Smooth muscle cell (in vitro differentiated cells): ENCODE measurements at regions not wholly inside any gene's neighbourhood (a gene's known extent, or its start where the extent isn't known, plus 50 kb on each side); places are given as distances from the start of the nearest gene placed in this dataset.

ENCODE experiments used
- DNase-seq: peaks from one replicate; lab custom pipeline; 2025; ENCODE audit not compliant: unreplicated experiment; lab: John Stamatoyannopoulos, UW
- H2AFZ ChIP-seq: fragments of 200-600 bp; sonication (generic); 2 replicates; pipeline ENCODE4 v1.6.0; 2016; ENCODE audit warnings: antibody characterized with exemption, low read depth, mild to moderate bottlenecking
- H3F3A ChIP-seq: fragments of 200-600 bp; sonication (generic); 2 replicates; pipeline ENCODE4 v1.6.0; 2017; ENCODE audit warnings: antibody characterized with exemption, low read depth
- H3K27ac ChIP-seq: fragments of 200-600 bp; sonication (generic); 2 replicates; pipeline ENCODE4 v1.5.1; 2016; ENCODE audit warnings: low read depth, mild to moderate bottlenecking
- H3K27me3 ChIP-seq: fragments of 200-600 bp; sonication (generic); 2 replicates; pipeline ENCODE4 v1.6.1; 2016; ENCODE audit warnings: low read depth, mild to moderate bottlenecking
- H3K36me3 ChIP-seq: fragments of 200-600 bp; sonication (generic); 2 replicates; pipeline ENCODE4 v1.5.1; 2016; ENCODE audit warnings: low read depth
- H3K4me1 ChIP-seq: fragments of 200-600 bp; sonication (generic); 2 replicates; pipeline ENCODE4 v1.5.1; 2016; ENCODE audit warnings: low read depth
- H3K4me2 ChIP-seq: fragments of 200-600 bp; sonication (generic); 2 replicates; pipeline ENCODE4 v1.6.0; 2016; ENCODE audit warnings: mild to moderate bottlenecking
- H3K4me3 ChIP-seq: fragments of 200-600 bp; sonication (generic); 2 replicates; pipeline ENCODE4 v1.5.1; 2016; ENCODE audit warnings: mild to moderate bottlenecking
- H3K79me2 ChIP-seq: fragments of 200-600 bp; sonication (generic); 2 replicates; pipeline ENCODE4 v1.6.0; 2016; ENCODE audit warnings: low read depth, mild to moderate bottlenecking
- H3K9ac ChIP-seq: fragments of 200-600 bp; sonication (generic); 2 replicates; pipeline ENCODE4 v1.6.0; 2016; ENCODE audit warnings: low read depth
- H3K9me3 ChIP-seq: fragments of 200-600 bp; sonication (generic); replicated peaks from 2 replicates; pipeline ENCODE4 v1.5.1; 2016; ENCODE audit warnings: low read depth
- H4K20me1 ChIP-seq: fragments of 200-600 bp; sonication (generic); 2 replicates; pipeline ENCODE4 v1.6.0; 2016; ENCODE audit warnings: low read depth
- WGBS: methylation state at CpG from one replicate; pipeline ENCODE4 v1.1.7; 2016; ENCODE audit warnings: low lambda C conversion rate; 5-methylcytosine and 5-hydroxymethylcytosine counted together
- TF ChIP-seq, protein P1 (sequence below): fragments of 200-600 bp; sonication (generic); IDR thresholded peaks from 2 replicates; pipeline ENCODE4 v1.5.1; 2017; ENCODE audit warnings: borderline replicate concordance, mild to moderate bottlenecking, antibody characterized with exemption; ENCODE audit not compliant: insufficient read depth, poor library complexity, severe bottlenecking

GRCh38 chr6:40759838-40760237 is 172.7 kb upstream of the LRFN2 start:
- Histone ChIP-seq H3K36me3 (no peaks in the 10 kb centered on the region), H3K9ac (no peak overlapping the region), H3K4me2 (no peak overlapping the region), H3K9me3 (no peaks in the 10 kb centered on the region), H3F3A (peaks cover 9% of the 10 kb centered on the region), H4K20me1 (no peaks in the 10 kb centered on the region), H3K27me3 (peaks cover 23% of the 10 kb centered on the region), H3K4me3 (no peak overlapping the region), H2AFZ (no peak overlapping the region), H3K4me1 (peaks cover 7% of the 10 kb centered on the region), H3K79me2 (no peaks in the 10 kb centered on the region), H3K27ac (no peak overlapping the region)
- TF ChIP-seq, protein P1, sequence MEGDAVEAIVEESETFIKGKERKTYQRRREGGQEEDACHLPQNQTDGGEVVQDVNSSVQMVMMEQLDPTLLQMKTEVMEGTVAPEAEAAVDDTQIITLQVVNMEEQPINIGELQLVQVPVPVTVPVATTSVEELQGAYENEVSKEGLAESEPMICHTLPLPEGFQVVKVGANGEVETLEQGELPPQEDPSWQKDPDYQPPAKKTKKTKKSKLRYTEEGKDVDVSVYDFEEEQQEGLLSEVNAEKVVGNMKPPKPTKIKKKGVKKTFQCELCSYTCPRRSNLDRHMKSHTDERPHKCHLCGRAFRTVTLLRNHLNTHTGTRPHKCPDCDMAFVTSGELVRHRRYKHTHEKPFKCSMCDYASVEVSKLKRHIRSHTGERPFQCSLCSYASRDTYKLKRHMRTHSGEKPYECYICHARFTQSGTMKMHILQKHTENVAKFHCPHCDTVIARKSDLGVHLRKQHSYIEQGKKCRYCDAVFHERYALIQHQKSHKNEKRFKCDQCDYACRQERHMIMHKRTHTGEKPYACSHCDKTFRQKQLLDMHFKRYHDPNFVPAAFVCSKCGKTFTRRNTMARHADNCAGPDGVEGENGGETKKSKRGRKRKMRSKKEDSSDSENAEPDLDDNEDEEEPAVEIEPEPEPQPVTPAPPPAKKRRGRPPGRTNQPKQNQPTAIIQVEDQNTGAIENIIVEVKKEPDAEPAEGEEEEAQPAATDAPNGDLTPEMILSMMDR, result no peak
- WGBS, result 96% methylated on average over 5 of the region's 5 CpGs
- DNase-seq, result no peak

GRCh38 chr6:40759264-40759663 is 172.1 kb upstream of the LRFN2 start:
- no peaks in the 10 kb centered on the region for H4K20me1 ChIP-seq
- H3K27me3 ChIP-seq, result peaks cover 23% of the 10 kb centered on the region
- H3K36me3 ChIP-seq, result no peaks in the 10 kb centered on the region
- H3K9me3 ChIP-seq, result no peaks in the 10 kb centered on the region
- H2AFZ ChIP-seq, result no peak overlapping the region
- H3K9ac ChIP-seq, result no peak overlapping the region
- TF ChIP-seq, protein P1, result no peak
- no peak overlapping the region for H3K4me2 ChIP-seq
- no peak for DNase-seq
- peaks cover 11% of the 10 kb centered on the region for H3K4me1 ChIP-seq
- 62% methylated on average over 3 of the region's 3 CpGs for WGBS
- H3K4me3 ChIP-seq, result no peak overlapping the region
- peaks cover 5% of the 10 kb centered on the region for H3F3A ChIP-seq
- no peaks in the 10 kb centered on the region for H3K79me2 ChIP-seq
- no peak overlapping the region for H3K27ac ChIP-seq

GRCh38 chr6:40755749-40756452 is 168.7 kb upstream of the LRFN2 start:
- H2AFZ ChIP-seq, result no peak overlapping the region
- peak overlapping the region; percentile 98 for H3K27ac ChIP-seq
- H3K27me3 ChIP-seq, result peaks cover 18% of the 10 kb centered on the region
- WGBS, result 23% methylated on average over 8 of the region's 8 CpGs
- peak overlapping the region; percentile 80 for H3K4me2 ChIP-seq
- H3K9ac ChIP-seq, result peak overlapping the region; percentile 91
- H3K79me2 ChIP-seq, result no peaks in the 10 kb centered on the region
- no peak overlapping the region for H3K4me3 ChIP-seq
- no peaks in the 10 kb centered on the region for H3K9me3 ChIP-seq
- H3K4me1 ChIP-seq, result peaks cover 11% of the 10 kb centered on the region
- H3K36me3 ChIP-seq, result no peaks in the 10 kb centered on the region
- TF ChIP-seq, protein P1, result no peak
- no peak for DNase-seq
- H4K20me1 ChIP-seq, result no peaks in the 10 kb centered on the region
- peaks cover 4% of the 10 kb centered on the region for H3F3A ChIP-seq
